HepG2 (cell line): ENCODE measurements at regions not wholly inside any gene's neighbourhood (a gene's known extent, or its start where the extent isn't known, plus 50 kb on each side); places are given as distances from the start of the nearest gene placed in this dataset.

Experiments
- CCDC6 ChIP-seq: sonication (generic); formaldehyde crosslinking; IDR thresholded peaks from 2 replicates; pipeline ENCODE4 v1.8.1; 2022; ENCODE audit warnings: mild to moderate bottlenecking, missing genetic modification reagents, moderate library complexity
- DR1 ChIP-seq: sonication (generic); formaldehyde crosslinking; IDR thresholded peaks from 2 replicates; pipeline ENCODE4 v1.8.0; 2021; ENCODE audit warnings: mild to moderate bottlenecking, missing genetic modification reagents, inconsistent platforms
- ETV5 ChIP-seq: IDR thresholded peaks from 2 replicates; pipeline ENCODE4 v1.6.1; 2018; ENCODE audit warnings: missing biosample characterization, missing genetic modification reagents, inconsistent platforms, borderline replicate concordance
- GZF1 ChIP-seq: sonication (generic); formaldehyde crosslinking; IDR thresholded peaks from 2 replicates; pipeline ENCODE4 v1.5.1; 2020; ENCODE audit warnings: mild to moderate bottlenecking, missing genetic modification reagents
- HDAC1 ChIP-seq: sonication (generic); formaldehyde crosslinking; IDR thresholded peaks from 2 replicates; pipeline ENCODE4 v1.5.1; 2020; ENCODE audit warnings: mild to moderate bottlenecking, missing genetic modification reagents
- HDAC2 ChIP-seq: sonication (generic); formaldehyde crosslinking; IDR thresholded peaks from 2 replicates; pipeline ENCODE4 v1.4.0; 2020; ENCODE audit warnings: missing genetic modification reagents
- MYNN ChIP-seq: sonication (generic); formaldehyde crosslinking; IDR thresholded peaks from 2 replicates; pipeline ENCODE4 v1.4.0; 2020; ENCODE audit warnings: mild to moderate bottlenecking, low read depth, missing genetic modification reagents
- NFYC ChIP-seq: IDR thresholded peaks from 2 replicates; pipeline ENCODE4 v1.6.1; 2016; ENCODE audit warnings: missing genetic modification reagents, missing compliant biosample characterization
- POGZ ChIP-seq: sonication (generic); formaldehyde crosslinking; IDR thresholded peaks from 2 replicates; pipeline ENCODE4 v1.4.0; 2020; ENCODE audit warnings: mild to moderate bottlenecking, missing genetic modification reagents
- SIX4 ChIP-seq: sonication (generic); formaldehyde crosslinking; IDR thresholded peaks from 2 replicates; pipeline ENCODE4 v1.4.0; 2020; ENCODE audit warnings: missing genetic modification reagents
- USF2 ChIP-seq, 2 experiments: sonication (generic) in 1 of 2; formaldehyde crosslinking in 1 of 2; IDR thresholded peaks; 2 replicates each; pipeline versions ENCODE4 v1.5.1 to v1.6.1; 2011 to 2020; ENCODE audit warnings: borderline replicate concordance in 1 of 2, low read depth in 1 of 2, low read length in 1 of 2, mild to moderate bottlenecking in 1 of 2, missing genetic modification reagents in 1 of 2, moderate library complexity in 1 of 2
- ZFP36L2 ChIP-seq: sonication (generic); formaldehyde crosslinking; IDR thresholded peaks from 2 replicates; pipeline ENCODE4 v1.4.0; 2020; ENCODE audit warnings: missing genetic modification reagents
- ZFP82 ChIP-seq: sonication (generic); formaldehyde crosslinking; IDR thresholded peaks from 2 replicates; pipeline ENCODE4 v1.5.1; 2020; ENCODE audit warnings: mild to moderate bottlenecking, missing genetic modification reagents, borderline replicate concordance
- ZHX2 ChIP-seq, 2 experiments: sonication (generic) in 1 of 2; formaldehyde crosslinking in 1 of 2; IDR thresholded peaks; 2 replicates each; pipeline versions ENCODE4 v1.6.1 to v1.9.0; 2014 to 2022; ENCODE audit warnings: antibody characterized with exemption in 1 of 2, borderline replicate concordance in 1 of 2, inconsistent platforms in 1 of 2, low read depth in 1 of 2, missing genetic modification reagents in 1 of 2
- ZNF280D ChIP-seq: sonication (generic); formaldehyde crosslinking; IDR thresholded peaks from 2 replicates; pipeline ENCODE4 v1.5.1; 2020; ENCODE audit warnings: mild to moderate bottlenecking, missing genetic modification reagents
- ZNF567 ChIP-seq: sonication (generic); formaldehyde crosslinking; IDR thresholded peaks from 2 replicates; pipeline ENCODE4 v1.8.1; 2023; ENCODE audit warnings: mild to moderate bottlenecking, missing genetic modification reagents, borderline replicate concordance
- ZZZ3 ChIP-seq: sonication (generic); formaldehyde crosslinking; IDR thresholded peaks from 2 replicates; pipeline ENCODE4 v1.4.0; 2020; ENCODE audit warnings: missing genetic modification reagents, mild to moderate bottlenecking, borderline replicate concordance
- TF ChIP-seq, protein P1 (sequence below): IDR thresholded peaks from 2 replicates; pipeline ENCODE4 v1.6.1; 2016; ENCODE audit warnings: missing compliant biosample characterization, missing genetic modification reagents, borderline replicate concordance

GRCh38 chr12:90858252-90858651, 96.7 kb downstream of the CCER1 start (continued):
- TF ChIP-seq ZHX2 (IDR thresholded peaks at IDR 0.05; ENCODE audit: low read depth) (no peak), ZHX2 (CRISPR knock-in tag; IDR thresholded peaks at IDR 0.05; ENCODE audit: borderline replicate concordance) (no peak), ETV5 (no peak), GZF1 (CRISPR knock-in tag) (no peak), DR1 (CRISPR knock-in tag) (no peak), HDAC1 (CRISPR knock-in tag) (peak; percentile 43; the same call in 1 of the 2 replicates), ZNF280D (CRISPR knock-in tag) (no peak), SIX4 (CRISPR knock-in tag) (no peak), ZZZ3 (CRISPR knock-in tag) (no peak), USF2 (IDR thresholded peaks at IDR 0.05; ENCODE audit: low read depth, low read length) (no peak), USF2 (CRISPR knock-in tag; IDR thresholded peaks at IDR 0.05; ENCODE audit: borderline replicate concordance) (no peak), HDAC2 (CRISPR knock-in tag) (0 out of 2 replicates have a peak, but pooled peaks have one; percentile 53), NFYC (CRISPR knock-in tag) (no peak), POGZ (no peak), ZFP82 (CRISPR knock-in tag) (no peak), ZNF567 (CRISPR knock-in tag) (no peak), MYNN (CRISPR knock-in tag) (no peak), CCDC6 (CRISPR knock-in tag) (no peak), ZFP36L2 (CRISPR knock-in tag) (no peak)
- TF ChIP-seq, protein P1, sequence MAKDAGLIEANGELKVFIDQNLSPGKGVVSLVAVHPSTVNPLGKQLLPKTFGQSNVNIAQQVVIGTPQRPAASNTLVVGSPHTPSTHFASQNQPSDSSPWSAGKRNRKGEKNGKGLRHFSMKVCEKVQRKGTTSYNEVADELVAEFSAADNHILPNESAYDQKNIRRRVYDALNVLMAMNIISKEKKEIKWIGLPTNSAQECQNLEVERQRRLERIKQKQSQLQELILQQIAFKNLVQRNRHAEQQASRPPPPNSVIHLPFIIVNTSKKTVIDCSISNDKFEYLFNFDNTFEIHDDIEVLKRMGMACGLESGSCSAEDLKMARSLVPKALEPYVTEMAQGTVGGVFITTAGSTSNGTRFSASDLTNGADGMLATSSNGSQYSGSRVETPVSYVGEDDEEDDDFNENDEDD (CRISPR knock-in tag) = no peak
